ENCODE measurements at regions not wholly inside any gene's neighbourhood (a gene's known extent, or its start where the extent isn't known, plus 50 kb on each side); places are given as distances from the start of the nearest gene placed in this dataset.

GRCh38 chr10:44822349-44822748 is 88.8 kb upstream of the TMEM72 start:
- no peaks in the 10 kb centered on the region for H3K36me3 ChIP-seq (ENCODE audit: low read depth)
- H3K4me1 ChIP-seq (ENCODE audit: low read depth) = no peaks in the 10 kb centered on the region
- TF ChIP-seq, protein P1, sequence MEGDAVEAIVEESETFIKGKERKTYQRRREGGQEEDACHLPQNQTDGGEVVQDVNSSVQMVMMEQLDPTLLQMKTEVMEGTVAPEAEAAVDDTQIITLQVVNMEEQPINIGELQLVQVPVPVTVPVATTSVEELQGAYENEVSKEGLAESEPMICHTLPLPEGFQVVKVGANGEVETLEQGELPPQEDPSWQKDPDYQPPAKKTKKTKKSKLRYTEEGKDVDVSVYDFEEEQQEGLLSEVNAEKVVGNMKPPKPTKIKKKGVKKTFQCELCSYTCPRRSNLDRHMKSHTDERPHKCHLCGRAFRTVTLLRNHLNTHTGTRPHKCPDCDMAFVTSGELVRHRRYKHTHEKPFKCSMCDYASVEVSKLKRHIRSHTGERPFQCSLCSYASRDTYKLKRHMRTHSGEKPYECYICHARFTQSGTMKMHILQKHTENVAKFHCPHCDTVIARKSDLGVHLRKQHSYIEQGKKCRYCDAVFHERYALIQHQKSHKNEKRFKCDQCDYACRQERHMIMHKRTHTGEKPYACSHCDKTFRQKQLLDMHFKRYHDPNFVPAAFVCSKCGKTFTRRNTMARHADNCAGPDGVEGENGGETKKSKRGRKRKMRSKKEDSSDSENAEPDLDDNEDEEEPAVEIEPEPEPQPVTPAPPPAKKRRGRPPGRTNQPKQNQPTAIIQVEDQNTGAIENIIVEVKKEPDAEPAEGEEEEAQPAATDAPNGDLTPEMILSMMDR (IDR thresholded peaks at IDR 0.05) = no peak
- intact Hi-C loops (cut with DNase I, micrococcal nuclease) = no loop called here
- DNase-seq (no peak), ATAC-seq (no peak)
- no peak overlapping the region for H3K4me3 ChIP-seq
- no peaks in the 10 kb centered on the region for H3K9me3 ChIP-seq

DNA sequence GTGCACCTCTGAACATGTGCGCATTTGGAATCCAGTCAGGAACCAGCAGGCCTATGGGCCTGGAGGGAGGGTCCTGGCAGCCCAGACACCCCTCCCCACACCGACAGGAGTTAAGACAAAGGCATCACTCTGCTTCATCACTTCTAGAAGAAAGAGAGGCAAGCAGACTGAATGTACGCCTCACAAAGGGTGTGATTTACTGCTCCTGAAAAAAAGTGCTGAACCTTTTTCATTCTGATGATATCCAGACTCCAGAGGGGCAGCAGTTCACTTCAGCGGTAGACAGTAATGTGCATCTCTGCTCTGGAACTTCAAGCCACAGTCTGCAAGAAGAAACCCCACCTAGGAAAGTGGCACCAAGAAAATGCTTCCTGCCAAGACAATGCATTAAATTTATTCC is 88.2 kb upstream of the TMEM72 start:
- DNase-seq = no peak
- Histone ChIP-seq H3K36me3 (ENCODE audit: low read depth) (no peaks in the 10 kb centered on the region), H3K4me1 (ENCODE audit: low read depth) (no peaks in the 10 kb centered on the region), H3K4me3 (no peak overlapping the region), H3K9me3 (no peaks in the 10 kb centered on the region)
- TF ChIP-seq, protein P1 (IDR thresholded peaks at IDR 0.05) = no peak
- intact Hi-C loops (cut with DNase I, micrococcal nuclease) = no loop called here
- ATAC-seq = no peak

GRCh38 chr10:44824607-44825006 is 86.5 kb upstream of the TMEM72 start:
- ATAC-seq (no peak), DNase-seq (no peak)
- intact Hi-C loops (cut with DNase I, micrococcal nuclease) = no loop called here
- no peaks in the 10 kb centered on the region for H3K9me3 ChIP-seq
- no peaks in the 10 kb centered on the region for H3K4me1 ChIP-seq (ENCODE audit: low read depth)
- TF ChIP-seq, protein P1 (IDR thresholded peaks at IDR 0.05) = no peak
- H3K36me3 ChIP-seq (ENCODE audit: low read depth) = no peaks in the 10 kb centered on the region
- H3K4me3 ChIP-seq = no peak overlapping the region

DNA sequence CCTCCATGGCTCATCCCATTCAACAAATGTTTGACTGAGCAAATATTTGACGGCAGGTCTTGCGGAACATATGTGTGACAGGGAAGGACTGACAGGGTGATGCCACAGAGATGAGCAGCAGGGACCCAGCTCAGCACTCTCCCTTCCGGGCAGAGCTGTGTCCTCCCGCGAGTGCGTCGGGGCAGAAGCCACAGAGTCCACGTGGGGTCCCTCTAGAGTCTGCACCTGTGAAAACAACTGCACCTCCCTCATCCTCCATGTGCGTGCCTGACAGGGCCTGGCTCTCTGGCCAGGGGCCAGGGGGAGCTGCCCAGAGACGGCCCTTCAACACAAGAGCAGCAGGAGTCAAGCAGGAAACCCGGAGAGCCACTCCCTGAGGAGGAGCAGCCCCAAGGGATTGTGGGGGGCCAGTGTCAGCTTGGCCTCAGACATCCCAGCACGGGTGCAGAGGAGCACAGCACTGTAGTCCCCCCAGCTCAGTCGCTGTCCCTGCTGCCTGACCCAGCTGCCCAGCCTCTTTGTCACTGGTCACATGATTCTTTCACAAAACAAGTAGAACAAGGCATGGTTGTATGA is 83.6 kb upstream of the TMEM72 start:
- no peak for ATAC-seq
- no peak for DNase-seq
- Histone ChIP-seq H3K9me3 (no peaks in the 10 kb centered on the region), H3K4me1 (ENCODE audit: low read depth) (no peaks in the 10 kb centered on the region), H3K36me3 (ENCODE audit: low read depth) (no peaks in the 10 kb centered on the region), H3K4me3 (no peak overlapping the region)
- TF ChIP-seq, protein P1 (IDR thresholded peaks at IDR 0.05) = no peak
- intact Hi-C loops (cut with DNase I, micrococcal nuclease) = no loop called here

- ATAC-seq = no peak
- Histone ChIP-seq H3K4me3 (no peak overlapping the region), H3K4me1 (ENCODE audit: low read depth) (no peaks in the 10 kb centered on the region), H3K36me3 (ENCODE audit: low read depth) (no peaks in the 10 kb centered on the region), H3K9me3 (no peaks in the 10 kb centered on the region)
- TF ChIP-seq, protein P1 (IDR thresholded peaks at IDR 0.05) = no peak
- no peak for DNase-seq
- intact Hi-C loops (cut with DNase I, micrococcal nuclease) = no loop called here
Measured at GRCh38 chr10:44828508-44829142, 82.5 kb upstream of the TMEM72 start.

Measured in mucosa of descending colon (tissue), 3 donors.